GM23338 (cell line): ENCODE measurements at regions not wholly inside any gene's neighbourhood (a gene's known extent, or its start where the extent isn't known, plus 50 kb on each side); places are given as distances from the start of the nearest gene placed in this dataset.

Experiments used
- CTCF ChIP-seq, 2 experiments: fragments of 200-600 bp in 1 of 2; sonication (generic) in 1 of 2; conservative IDR thresholded peaks; 2 replicates each; pipeline versions ENCODE4 v1.5.1 to v1.6.1; 2016 to 2017; ENCODE audit warnings: antibody characterized with exemption in 2 of 2, low read depth in 2 of 2, mild to moderate bottlenecking in 2 of 2, moderate library complexity in 1 of 2
- ETS1 ChIP-seq: IDR thresholded peaks from 2 replicates; pipeline ENCODE4 v1.6.1; 2016; ENCODE audit warnings: antibody characterized with exemption
- EZH2 ChIP-seq: fragments of 200-600 bp; sonication (generic); IDR thresholded peaks from one replicate; pipeline ENCODE4 v1.8.0; 2017; ENCODE audit warnings: antibody characterized with exemption, mild to moderate bottlenecking, low read depth; ENCODE audit not compliant: unreplicated experiment
- EZH2phosphoT487 ChIP-seq: fragments of 200-600 bp; sonication (generic); IDR thresholded peaks from one replicate; pipeline ENCODE4 v1.8.1; 2018; ENCODE audit warnings: antibody characterized with exemption; ENCODE audit not compliant: unreplicated experiment
- NANOG ChIP-seq: IDR thresholded peaks from 2 replicates; pipeline ENCODE4 v1.6.1; 2016; ENCODE audit warnings: antibody characterized with exemption, borderline replicate concordance
- POLR2AphosphoS5 ChIP-seq: IDR thresholded peaks from 2 replicates; pipeline ENCODE4 v1.6.1; 2016; ENCODE audit warnings: antibody characterized with exemption, low read depth
- REST ChIP-seq: IDR thresholded peaks from one replicate; pipeline ENCODE4 v1.6.1; 2018; ENCODE audit warnings: antibody characterized with exemption; ENCODE audit not compliant: unreplicated experiment
- STAT1 ChIP-seq: IDR thresholded peaks from one replicate; pipeline ENCODE4 v1.6.1; 2016; ENCODE audit warnings: antibody characterized with exemption; ENCODE audit not compliant: unreplicated experiment
- ZNF114 ChIP-seq: fragments of 250-450 bp; sonication (Bioruptor Pico); IDR thresholded peaks from 2 replicates; pipeline ENCODE4 v1.5.0; 2020; ENCODE audit warnings: mild to moderate bottlenecking, moderate library complexity
- ZNF331 ChIP-seq: fragments of 250-450 bp; sonication (Bioruptor Pico); IDR thresholded peaks from 2 replicates; pipeline ENCODE4 v1.5.0; 2020; ENCODE audit warnings: low read depth, mild to moderate bottlenecking, moderate library complexity

DNA sequence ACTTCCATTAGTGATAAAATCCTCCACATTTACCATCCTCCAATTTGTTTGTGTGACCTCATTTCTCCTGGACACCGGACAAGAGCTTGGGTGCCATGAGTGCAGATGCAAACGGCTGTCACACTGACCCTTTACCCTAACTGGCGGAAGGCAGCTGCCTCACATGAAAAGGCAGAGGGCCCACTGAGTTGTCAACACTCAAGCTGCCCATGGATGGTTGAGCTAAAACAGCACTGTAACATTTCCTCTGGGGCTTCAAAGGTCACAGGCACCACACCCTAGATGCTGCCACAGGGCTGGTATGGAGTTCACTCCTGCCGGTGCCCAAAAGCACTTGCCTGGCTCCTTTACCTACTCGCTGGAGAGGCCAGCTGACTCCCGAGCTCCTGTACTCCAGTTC is 653.4 kb downstream of the KCNT2 start:
- TF ChIP-seq CTCF (conservative IDR thresholded peaks at IDR 0.05; ENCODE audit: low read depth in 2 of 2) = no peak
- TF ChIP-seq ZNF331 (CRISPR knock-in tag) = no peak
- no peak for TF ChIP-seq POLR2AphosphoS5
- no peak for TF ChIP-seq REST
- no peak for TF ChIP-seq ZNF114 (CRISPR knock-in tag)
- TF ChIP-seq NANOG = no peak
- no peak for TF ChIP-seq ETS1
- TF ChIP-seq EZH2phosphoT487 = no peak
- no peak for TF ChIP-seq EZH2
- no peak for TF ChIP-seq STAT1
